NOMO-1 treated with DMSO at 0.1 percent for 48 hours (cell line): ENCODE measurements at regions not wholly inside any gene's neighbourhood (a gene's known extent, or its start where the extent isn't known, plus 50 kb on each side); places are given as distances from the start of the nearest gene placed in this dataset.
"Not testable (repeated sequence)": the region's sequence is repeated elsewhere in the genome, so short reads cannot be mapped to it uniquely, and the experiment has no call there.

ENCODE experiments used
- DNase-seq: peaks from one replicate; lab custom pipeline; 2025; ENCODE audit not compliant: unreplicated experiment; lab: John Stamatoyannopoulos, UW

GRCh38 chr6:11427723-11428245 is 109.8 kb upstream of the TMEM170B start:
- no peak for DNase-seq

GRCh38 chr6:11427091-11427722 is 110.3 kb upstream of the TMEM170B start:
- no peak for DNase-seq

GRCh38 chr6:11426571-11426970 is 111.0 kb upstream of the TMEM170B start:
- no peak for DNase-seq

DNA sequence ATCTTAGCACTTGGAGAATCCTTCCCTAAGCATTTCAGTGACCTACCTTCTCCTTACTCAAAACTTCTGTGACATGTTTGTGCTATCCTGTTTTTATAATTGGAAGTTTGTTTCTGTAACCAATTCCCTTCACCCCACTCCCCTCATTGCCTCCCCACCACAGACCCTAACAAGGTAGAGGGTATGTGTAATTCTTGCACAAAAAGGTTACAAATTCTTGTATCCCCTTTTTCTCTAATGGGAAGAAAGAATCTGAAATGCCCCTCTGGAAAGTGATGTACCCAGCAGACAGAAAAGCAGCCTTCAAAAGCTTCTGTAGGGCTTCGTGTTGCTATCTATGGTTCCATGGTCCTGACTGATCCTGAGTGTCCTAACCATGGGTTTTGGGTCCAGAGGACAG is 111.7 kb upstream of the TMEM170B start:
- DNase-seq = no peak

DNA sequence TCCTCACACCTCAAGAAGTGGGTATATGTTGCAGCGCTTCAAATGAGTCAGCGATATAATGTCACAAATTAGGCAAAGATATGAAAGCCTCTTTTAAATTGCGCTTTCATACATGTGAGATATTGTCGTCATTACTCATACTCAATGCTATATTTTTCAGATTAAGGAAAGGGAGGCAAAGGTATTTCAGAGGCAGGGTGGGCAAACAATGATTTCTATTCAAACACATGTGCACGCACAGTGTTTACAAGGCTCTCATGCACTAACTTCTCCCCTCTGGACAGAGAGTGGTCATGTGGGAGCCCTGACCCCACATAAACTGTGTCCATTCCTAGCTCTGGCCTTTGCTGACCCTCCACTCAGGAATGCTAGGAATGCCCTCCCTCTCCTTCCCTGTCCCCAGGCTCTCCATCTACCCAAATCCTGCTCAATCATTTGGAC is 112.1 kb upstream of the TMEM170B start:
- no peak for DNase-seq

- DNase-seq = no peak
Measured at GRCh38 chr6:11424395-11425034, 113.0 kb upstream of the TMEM170B start.

DNA sequence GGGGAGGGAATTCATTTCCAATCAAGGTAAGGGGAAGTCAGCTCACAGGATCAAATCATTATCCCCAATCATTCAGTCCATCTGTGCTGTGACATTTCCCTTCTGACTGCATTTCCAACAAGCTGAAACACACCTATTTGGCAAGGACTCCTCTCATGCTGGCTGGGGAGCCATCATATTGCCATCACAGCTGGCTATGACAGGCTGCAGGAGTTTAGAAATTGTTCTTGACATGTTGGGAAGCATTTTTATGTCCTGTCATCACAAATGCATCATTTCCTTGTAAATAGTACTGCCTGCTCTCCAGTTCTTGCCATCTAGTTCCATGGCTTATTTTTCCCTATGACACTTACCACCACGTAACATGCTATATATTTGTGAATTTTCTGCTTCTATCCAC is 113.9 kb upstream of the TMEM170B start:
- DNase-seq = no peak

DNA sequence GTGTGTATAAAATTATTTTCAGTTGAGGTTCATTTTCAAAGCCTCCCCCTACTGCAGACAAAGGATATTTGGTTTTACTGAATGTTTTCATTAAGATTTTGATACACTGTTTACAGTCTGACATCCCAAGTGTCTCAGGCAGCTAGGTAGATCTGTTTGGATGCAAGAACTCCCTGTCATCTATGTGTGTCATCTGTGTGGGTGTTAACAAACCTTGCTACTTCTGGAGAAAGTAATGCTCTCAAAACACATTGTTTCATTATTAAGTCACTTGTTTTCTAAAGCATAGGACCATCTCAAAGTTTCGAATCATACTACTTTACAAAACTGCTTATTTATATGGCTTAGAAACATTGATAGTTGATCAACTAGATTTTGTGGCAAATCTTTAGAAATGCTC is 114.5 kb upstream of the TMEM170B start:
- no peak for DNase-seq

DNA sequence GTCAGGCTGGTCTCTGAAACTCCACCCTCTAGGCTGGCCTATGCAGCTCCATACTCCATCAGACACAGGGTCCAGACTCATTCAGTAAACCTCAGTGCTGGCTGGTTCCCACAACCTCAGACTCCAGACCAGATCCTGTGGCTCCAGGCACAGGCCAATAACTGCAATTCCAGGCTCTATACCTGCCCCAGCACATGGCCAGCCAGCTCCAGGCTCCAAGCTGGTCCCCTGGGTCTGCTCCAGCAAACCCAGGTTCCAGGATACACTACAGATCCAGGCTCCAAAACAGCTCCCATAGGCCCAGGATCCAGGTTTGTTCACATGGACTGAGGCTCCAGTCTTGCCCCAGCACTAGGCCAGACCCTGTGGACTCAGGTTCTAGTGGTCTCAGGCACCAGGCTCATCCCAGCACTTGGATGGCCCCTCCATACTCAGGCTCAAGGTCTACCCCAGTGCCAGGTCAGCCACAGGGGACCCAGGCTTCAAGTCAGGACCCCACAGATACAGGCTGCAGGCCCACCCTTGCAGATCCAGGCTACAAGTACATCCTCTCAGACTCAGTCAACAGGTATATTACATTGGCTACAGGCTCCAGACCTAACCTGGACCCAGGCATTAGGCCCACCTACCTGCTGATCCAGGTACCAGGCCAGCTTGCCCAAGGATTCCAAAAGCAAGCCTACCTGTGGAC is 117.6 kb upstream of the TMEM170B start:
- DNase-seq = no peak

DNA sequence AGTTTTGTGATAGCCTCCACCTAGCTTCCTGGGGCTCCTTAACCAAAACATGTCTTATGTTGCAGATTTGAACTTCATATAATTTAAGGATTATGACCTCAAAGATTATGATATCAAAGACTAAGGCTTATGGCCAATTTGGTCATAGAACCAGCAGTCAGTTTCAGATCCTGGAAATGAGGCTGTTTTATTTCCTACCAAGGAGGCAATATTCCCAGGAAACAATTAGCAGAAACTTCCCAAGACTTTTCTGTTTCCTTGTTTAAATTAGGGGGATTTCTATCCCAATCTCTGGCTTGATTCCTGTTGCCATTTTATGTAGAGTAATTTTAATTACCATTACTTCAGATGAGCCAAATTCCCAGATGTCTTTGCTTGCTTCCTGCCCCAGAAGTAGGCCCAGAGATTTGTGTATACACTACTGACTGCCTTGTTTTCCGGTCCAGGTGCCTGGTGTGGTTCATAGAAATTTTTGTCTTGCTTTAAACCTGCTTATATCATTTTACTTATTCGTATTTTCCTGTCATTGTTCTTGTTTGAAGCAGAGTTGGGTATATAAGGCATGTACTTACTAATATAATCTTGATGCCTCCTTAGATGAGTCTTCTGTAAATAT is 119.2 kb upstream of the TMEM170B start:
- DNase-seq = no peak

- no peak for DNase-seq
Measured at GRCh38 chr6:11416936-11417576, 120.5 kb upstream of the TMEM170B start.

DNA sequence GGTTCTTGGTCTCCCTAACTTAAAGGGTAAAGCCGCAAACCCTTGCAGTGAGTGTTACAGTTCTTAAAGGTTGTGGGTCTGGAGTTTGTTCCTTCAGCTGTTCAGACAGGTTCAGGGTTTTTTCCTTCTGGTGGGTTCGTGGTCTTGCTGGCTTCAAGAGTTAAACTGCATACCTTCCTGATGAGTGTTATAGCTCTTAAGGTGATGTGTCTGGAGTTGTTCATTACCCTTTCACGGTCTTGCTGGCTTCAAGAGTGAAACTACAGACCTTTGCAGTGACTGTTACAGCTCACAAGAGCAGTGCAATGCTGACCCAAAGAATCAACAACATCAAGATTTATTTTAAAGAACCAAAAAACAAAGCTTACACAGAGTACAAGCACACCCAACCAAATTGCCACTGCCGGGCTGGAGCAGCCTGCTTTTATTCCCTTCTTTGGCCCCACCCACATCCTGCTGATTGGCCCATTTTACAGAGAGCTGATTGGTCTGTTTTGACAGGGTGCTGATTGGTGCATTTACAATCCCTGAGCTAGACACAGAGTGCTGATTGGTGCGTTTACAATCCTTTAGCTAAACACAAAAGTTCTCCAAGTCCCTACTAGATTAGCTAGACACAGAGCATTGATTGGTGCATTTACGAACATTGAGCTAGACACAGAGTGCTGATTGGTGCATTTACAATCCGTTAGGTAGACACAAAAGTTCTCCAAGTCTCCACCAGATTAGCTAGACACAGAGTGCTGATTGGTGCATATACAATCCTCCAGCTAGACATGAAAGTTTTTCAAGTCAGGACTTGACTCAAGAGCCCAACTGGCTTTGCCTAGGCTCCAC is 121.2 kb upstream of the TMEM170B start:
- not testable (repeated sequence) for DNase-seq

DNA sequence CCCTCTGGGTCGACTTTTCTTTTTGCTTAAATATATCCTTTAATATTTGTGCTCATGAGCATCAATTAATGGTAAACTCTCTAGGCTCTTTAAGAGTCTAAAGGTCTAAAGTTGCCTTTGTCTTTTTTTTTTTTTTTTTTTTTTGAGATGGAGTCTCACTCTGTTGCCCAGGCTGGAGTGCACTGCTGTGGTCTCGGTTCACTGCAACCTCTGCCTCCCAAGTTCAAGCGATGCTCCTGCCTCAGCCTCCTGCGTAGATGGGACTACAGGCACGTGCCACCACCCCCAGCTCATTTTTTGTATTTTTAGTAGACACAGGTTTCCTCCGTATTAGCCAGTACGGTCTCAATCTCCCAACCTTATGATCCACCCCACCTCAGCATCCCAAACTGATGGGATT is 122.0 kb upstream of the TMEM170B start:
- no peak for DNase-seq

DNA sequence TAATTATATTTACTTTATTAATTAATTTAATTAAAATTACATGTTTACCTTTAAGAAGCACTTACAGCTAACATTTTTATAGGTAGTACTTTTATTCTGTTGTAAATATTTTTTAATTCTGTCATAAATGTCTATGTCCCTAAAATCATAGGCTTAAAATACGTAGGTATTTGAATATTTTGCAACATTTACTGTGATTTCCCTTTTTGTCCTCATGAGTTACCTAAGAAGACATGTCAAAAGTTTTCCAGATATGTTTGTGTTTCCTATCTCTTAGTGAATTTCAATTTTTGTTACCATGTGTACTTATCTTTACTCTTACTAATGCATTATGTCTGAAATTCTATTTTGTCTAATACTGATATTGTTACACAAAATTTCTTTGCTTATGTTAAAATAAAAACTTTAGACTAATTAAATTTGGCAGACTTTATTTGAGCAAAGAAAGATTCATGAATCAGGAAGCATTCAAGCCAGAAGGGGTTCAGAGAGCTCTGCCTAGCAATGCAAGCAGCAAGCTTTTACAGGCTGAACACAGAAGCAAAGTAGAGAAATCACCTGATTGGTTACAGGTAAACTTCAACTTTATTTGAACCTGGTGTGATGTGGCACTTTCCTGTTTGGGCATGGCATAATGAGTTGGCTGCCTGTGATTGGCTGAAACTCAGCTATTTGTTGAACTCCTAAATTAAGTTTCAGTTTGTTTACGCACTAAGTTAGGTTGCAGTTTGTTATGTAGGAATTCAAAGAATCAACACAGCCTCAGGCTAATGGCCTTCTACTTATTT is 123.2 kb upstream of the TMEM170B start:
- DNase-seq = peak; percentile 42

DNA sequence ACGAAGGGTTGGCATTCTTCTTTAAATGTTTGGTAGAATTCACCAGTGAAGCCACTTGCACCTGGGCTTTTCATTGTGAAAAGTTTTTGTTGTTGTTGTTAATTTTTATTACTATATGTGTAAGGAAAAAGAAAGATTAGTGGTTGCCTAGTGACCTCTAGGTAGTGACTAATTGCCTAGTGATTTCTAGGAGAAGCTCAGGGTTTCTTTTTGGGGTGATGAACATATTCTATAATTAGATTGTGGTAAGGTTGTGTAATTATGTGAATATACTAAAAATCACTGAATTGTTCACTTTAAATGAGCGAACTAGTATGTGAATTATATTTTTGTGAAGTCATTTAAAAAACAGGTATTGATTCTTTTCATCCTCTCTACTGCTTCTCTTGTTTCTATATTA is 123.8 kb upstream of the TMEM170B start:
- DNase-seq = peak; percentile 81

DNA sequence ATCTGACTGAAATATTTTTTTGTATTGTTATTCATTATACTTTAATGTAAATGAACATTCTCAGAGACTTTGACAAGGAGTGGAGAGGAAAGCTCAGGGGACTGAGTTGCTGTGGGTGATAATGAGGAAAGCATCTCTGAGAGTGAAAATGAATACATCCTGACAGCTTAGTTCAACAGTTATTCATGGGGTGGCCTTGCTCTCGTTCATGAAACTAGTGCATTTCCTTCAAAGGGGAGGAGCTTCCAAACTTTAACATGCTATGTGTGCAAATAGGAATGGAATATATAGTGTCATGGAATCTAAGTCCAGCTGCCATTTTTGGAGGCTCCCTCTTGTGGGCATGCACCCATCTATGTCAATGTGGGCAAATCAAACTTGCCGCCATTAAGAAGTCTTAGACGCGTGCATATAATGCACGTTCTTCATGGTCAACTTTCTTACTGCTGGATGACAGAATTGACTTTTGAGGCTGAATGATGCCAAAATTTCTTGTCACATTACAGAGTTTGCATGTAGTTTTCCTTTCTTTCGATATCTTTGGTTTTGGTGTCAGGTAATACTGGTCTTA is 124.3 kb upstream of the TMEM170B start:
- DNase-seq = no peak

- DNase-seq = no peak
Measured at GRCh38 chr6:11412616-11413015, 124.9 kb upstream of the TMEM170B start.

DNA sequence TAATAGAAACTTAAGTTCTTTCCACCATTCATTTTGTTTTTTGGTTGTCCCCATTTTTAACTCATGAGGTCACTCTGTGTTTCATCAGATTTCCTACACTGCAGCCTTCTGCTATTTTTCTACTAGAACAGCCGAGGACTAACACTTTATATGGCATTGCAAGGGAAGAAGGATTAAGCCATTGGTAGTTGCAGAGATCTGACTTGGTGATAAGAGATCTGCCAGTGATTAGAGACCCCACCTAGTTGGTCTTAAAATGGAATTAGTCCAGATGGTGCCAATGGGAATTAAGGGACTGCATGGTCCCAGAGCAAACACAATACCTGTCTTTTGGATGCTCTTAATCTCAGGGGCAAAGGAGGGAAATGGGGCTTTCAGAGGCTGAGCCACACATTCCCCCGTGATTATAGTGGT is 125.5 kb upstream of the TMEM170B start:
- DNase-seq = no peak

DNA sequence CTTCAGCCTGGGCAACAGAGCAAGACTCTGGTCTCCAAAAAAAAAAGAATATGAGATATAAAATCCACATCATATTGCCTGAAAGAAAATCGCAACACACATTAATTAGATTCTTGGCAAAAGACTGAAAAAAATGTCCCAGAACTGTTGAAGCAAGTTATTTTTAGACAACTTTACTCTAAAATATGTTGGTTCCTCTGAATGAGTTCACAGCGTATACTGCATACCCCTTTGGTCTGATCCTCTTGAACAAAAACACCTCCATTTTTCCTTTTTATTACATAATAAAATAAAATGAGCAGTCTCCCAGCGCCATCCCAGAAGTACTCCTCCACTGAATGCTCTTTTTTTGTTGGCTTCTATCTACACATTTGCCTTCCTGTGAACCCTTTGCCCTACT is 126.0 kb upstream of the TMEM170B start:
- no peak for DNase-seq
